ENCODE measurements at regions not wholly inside any gene's neighbourhood (a gene's known extent, or its start where the extent isn't known, plus 50 kb on each side); places are given as distances from the start of the nearest gene placed in this dataset.

DNA sequence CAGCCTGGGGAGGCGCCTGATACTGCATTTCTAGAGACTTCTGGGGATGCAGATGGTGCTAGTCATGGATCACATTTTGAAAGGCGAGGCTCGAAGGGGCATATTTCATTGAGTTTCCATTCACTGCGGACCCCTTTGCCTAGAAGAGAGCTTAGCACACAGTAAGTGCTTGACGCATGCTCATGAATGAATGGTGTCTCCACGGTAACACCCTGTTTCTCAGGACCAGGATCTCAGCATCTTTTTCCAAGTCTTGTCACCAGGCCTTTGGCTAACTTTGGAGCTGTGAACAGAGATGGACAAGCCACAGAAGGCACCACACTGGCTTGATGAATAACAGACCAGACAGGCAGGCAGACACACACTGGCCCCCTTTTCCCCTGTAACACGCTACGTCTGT is 151.3 kb downstream of the FOXL1 start:
- Histone ChIP-seq H3K36me3 (ENCODE audit: control insufficient read depth in 2 of 3, insufficient read depth in 3 of 3, low read length in 3 of 3) (no peaks in the 10 kb centered on the region), H3K27me3 (ENCODE audit: control insufficient read depth, insufficient read depth, low read length) (no peaks in the 10 kb centered on the region), H3K9ac (ENCODE audit: low read length in 3 of 3) (no peak overlapping the region), H3K4me3 (ENCODE audit: low read length in 3 of 3) (no peak overlapping the region), H3K9me3 (ENCODE audit: control insufficient read depth in 2 of 3, insufficient read depth in 1 of 3, low read length in 3 of 3) (no peaks in the 10 kb centered on the region), H3K4me1 (ENCODE audit: control insufficient read depth in 2 of 3, insufficient read depth in 2 of 3, low read depth in 1 of 3, low read length in 3 of 3) (no peaks in the 10 kb centered on the region), H3K27ac (ENCODE audit: low read depth in 2 of 2, low read length in 2 of 2) (no peak overlapping the region)
- intact Hi-C loops (cut with DNase I) = no loop called here
- FAIRE-seq (no peak), DNase-seq (no peak)
- no peak for TF ChIP-seq CTCF (IDR thresholded peaks at IDR 0.05; ENCODE audit: borderline replicate concordance, extremely low read depth, insufficient read depth)

DNA sequence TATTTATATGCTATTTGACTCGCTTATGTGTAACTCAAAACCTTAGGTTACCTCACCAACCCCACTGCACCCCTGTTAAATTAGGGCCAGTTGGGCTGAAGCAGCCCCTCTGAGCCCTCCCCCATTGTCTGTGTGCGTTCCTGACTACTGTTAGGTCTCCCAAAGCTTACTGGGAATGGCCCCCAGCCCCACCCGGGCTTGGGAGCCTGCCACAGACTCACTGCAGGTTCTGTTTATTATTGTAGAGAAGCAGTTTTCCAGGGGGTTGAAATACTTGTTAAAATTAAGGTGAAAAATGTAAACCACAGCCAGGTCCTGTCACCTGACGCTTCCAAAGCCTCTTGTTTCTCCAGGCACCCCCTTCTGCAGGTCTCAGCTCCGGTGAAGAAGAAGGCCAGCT is 151.7 kb downstream of the FOXL1 start:
- FAIRE-seq (no peak), DNase-seq (no peak)
- Histone ChIP-seq H3K4me1 (ENCODE audit: control insufficient read depth in 2 of 3, insufficient read depth in 2 of 3, low read depth in 1 of 3, low read length in 3 of 3) (peaks cover 0 to 2% (median 2%) of the 10 kb centered on the region in 3 donors), H3K36me3 (ENCODE audit: control insufficient read depth in 2 of 3, insufficient read depth in 3 of 3, low read length in 3 of 3) (no peaks in the 10 kb centered on the region), H3K27ac (ENCODE audit: low read depth in 2 of 2, low read length in 2 of 2) (no peak overlapping the region), H3K9me3 (ENCODE audit: control insufficient read depth in 2 of 3, insufficient read depth in 1 of 3, low read length in 3 of 3) (no peaks in the 10 kb centered on the region), H3K4me3 (ENCODE audit: low read length in 3 of 3) (no peak overlapping the region), H3K27me3 (ENCODE audit: control insufficient read depth, insufficient read depth, low read length) (no peaks in the 10 kb centered on the region), H3K9ac (ENCODE audit: low read length in 3 of 3) (no peak overlapping the region)
- no peak for TF ChIP-seq CTCF (IDR thresholded peaks at IDR 0.05; ENCODE audit: borderline replicate concordance, extremely low read depth, insufficient read depth)
- intact Hi-C loops (cut with DNase I) = no loop called here

GRCh38 chr16:86730597-86730996 is 152.2 kb downstream of the FOXL1 start:
- no peak for FAIRE-seq
- Histone ChIP-seq H3K4me3 (ENCODE audit: low read length in 3 of 3) (no peak overlapping the region), H3K27ac (ENCODE audit: low read depth in 2 of 2, low read length in 2 of 2) (no peak overlapping the region), H3K36me3 (ENCODE audit: control insufficient read depth in 2 of 3, insufficient read depth in 3 of 3, low read length in 3 of 3) (no peaks in the 10 kb centered on the region), H3K9me3 (ENCODE audit: control insufficient read depth in 2 of 3, insufficient read depth in 1 of 3, low read length in 3 of 3) (no peaks in the 10 kb centered on the region), H3K9ac (ENCODE audit: low read length in 3 of 3) (no peak overlapping the region), H3K4me1 (ENCODE audit: control insufficient read depth in 2 of 3, insufficient read depth in 2 of 3, low read depth in 1 of 3, low read length in 3 of 3) (peaks cover 0 to 4% (median 2%) of the 10 kb centered on the region in 3 donors), H3K27me3 (ENCODE audit: control insufficient read depth, insufficient read depth, low read length) (no peaks in the 10 kb centered on the region)
- intact Hi-C loops (cut with DNase I) = no loop called here
- DNase-seq = no peak
- TF ChIP-seq CTCF (IDR thresholded peaks at IDR 0.05; ENCODE audit: borderline replicate concordance, extremely low read depth, insufficient read depth) = no peak

DNA sequence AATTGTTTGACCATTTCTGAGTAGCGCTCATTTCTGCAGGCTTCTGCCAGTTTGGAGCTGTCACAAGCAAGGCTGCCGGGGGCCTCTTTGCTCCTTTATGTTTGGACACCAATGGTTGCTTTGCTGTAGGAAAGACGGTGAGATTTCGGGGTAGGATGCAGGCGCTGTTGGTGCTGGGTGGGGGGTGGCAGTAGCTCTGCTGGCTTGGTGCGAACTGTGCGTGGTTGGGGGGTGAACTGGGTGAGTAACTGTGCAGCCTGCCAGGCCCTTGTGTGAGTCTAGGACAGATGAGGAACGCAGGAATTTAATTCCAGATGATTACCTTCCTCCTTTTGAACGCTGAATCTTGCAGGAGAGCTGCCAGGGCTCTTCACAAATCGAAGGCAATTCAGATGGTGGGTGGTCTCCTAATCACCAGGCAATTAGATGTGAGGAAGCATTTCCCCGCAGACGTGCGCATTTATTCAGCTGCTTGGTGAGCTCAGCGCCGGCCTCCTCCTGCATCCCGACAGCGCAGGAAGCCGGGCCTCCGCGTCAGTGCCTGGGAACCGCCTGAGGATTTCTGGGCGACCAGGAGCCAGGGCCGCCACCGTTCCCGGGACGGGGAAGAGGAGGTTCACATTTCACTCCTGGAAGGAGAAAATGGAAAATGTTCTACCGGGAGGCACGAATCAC is 154.4 kb downstream of the FOXL1 start:
- FAIRE-seq (no peak), DNase-seq (peak in 4 of 5 donors; percentile 41 to 58 (median 47))
- H3K9ac ChIP-seq (ENCODE audit: low read length in 3 of 3) = no peak overlapping the region

More for the DNA sequence above, 154.4 kb downstream of the FOXL1 start:
- TF ChIP-seq CTCF (IDR thresholded peaks at IDR 0.05; ENCODE audit: borderline replicate concordance, extremely low read depth, insufficient read depth) = no peak
- no peak overlapping the region for H3K27ac ChIP-seq (ENCODE audit: low read depth in 2 of 2, low read length in 2 of 2)
- H3K27me3 ChIP-seq (ENCODE audit: control insufficient read depth, insufficient read depth, low read length) = no peaks in the 10 kb centered on the region
- H3K9me3 ChIP-seq (ENCODE audit: control insufficient read depth in 2 of 3, insufficient read depth in 1 of 3, low read length in 3 of 3) = no peaks in the 10 kb centered on the region
- intact Hi-C loops (cut with DNase I) = no loop called here
- no peaks in the 10 kb centered on the region for H3K36me3 ChIP-seq (ENCODE audit: control insufficient read depth in 2 of 3, insufficient read depth in 3 of 3, low read length in 3 of 3)
- peaks cover 0 to 4% (median 2%) of the 10 kb centered on the region in 3 donors for H3K4me1 ChIP-seq (ENCODE audit: control insufficient read depth in 2 of 3, insufficient read depth in 2 of 3, low read depth in 1 of 3, low read length in 3 of 3)
- no peak overlapping the region for H3K4me3 ChIP-seq (ENCODE audit: low read length in 3 of 3)

Data from kidney (tissue), 13 donors.